ENCODE measurements at regions not wholly inside any gene's neighbourhood (a gene's known extent, or its start where the extent isn't known, plus 50 kb on each side); places are given as distances from the start of the nearest gene placed in this dataset.

- Histone ChIP-seq H3K36me3 (ENCODE audit: control insufficient read depth in 2 of 2, insufficient read depth in 2 of 2, low read length in 1 of 2) (no peaks in the 10 kb centered on the region), H3K9ac (ENCODE audit: control insufficient read depth, insufficient read depth, low read length) (no peak overlapping the region), H3K79me2 (ENCODE audit: control insufficient read depth, insufficient read depth, low read length) (no peaks in the 10 kb centered on the region), H3K4me1 (ENCODE audit: control insufficient read depth, insufficient read depth, low read length) (no peaks in the 10 kb centered on the region), H2AFZ (ENCODE audit: control insufficient read depth, low read depth, low read length) (no peak overlapping the region), H3K9me3 (replicated peaks; ENCODE audit: control insufficient read depth, insufficient read depth, low read length) (no peaks in the 10 kb centered on the region), H3K4me3 (no peak overlapping the region), H3K27ac (ENCODE audit: control insufficient read depth, insufficient read depth) (no peak overlapping the region), H3K27me3 (replicated peaks in 1 of 2; ENCODE audit: control insufficient read depth in 2 of 2, insufficient read depth in 2 of 2, low read length in 1 of 2) (no peaks in the 10 kb centered on the region), H4K20me1 (ENCODE audit: control insufficient read depth, insufficient read depth) (no peaks in the 10 kb centered on the region), H3K4me2 (ENCODE audit: control insufficient read depth, insufficient read depth) (no peak overlapping the region)
- WGBS (ENCODE audit: insufficient coverage, insufficient replicate concordance, low lambda C conversion rate, missing lambda C conversion rate): 63% methylated on average over 3 of the region's 3 CpGs
- no TSS peak for BruUV-seq (replicated peaks)
- intact Hi-C loops (cut with micrococcal nuclease; ENCODE audit: unreplicated experiment): no loop called here
- DNase-seq (ENCODE audit: low read depth, low spot score): no peak
- ChIA-PET RAD21 (ENCODE audit: unreplicated experiment) (no interaction called here), POLR2A (no interaction called here), CTCF (interaction anchor here (0.9 to 1.0 kb wide), 2 partner anchors 12 to 321 kb away, joined by 3 read pairs; no protein-coding TSS in a partner anchor), SMC1A (ENCODE audit: uncharacterized antibody, unreplicated experiment) (interaction anchor here (1.4 to 1.6 kb wide), 4 partner anchors 11 to 319 kb away, joined by 3 to 4 read pairs (median 4); no protein-coding TSS in a partner anchor)
- ATAC-seq: no peak
- no peak for TF ChIP-seq ETV6 (conservative IDR thresholded peaks at IDR 0.05 in 1 of 2, IDR thresholded peaks at IDR 0.05 in 1 of 2; ENCODE audit: borderline replicate concordance in 1 of 2, low read depth in 1 of 2)
- in situ Hi-C loops (cut with MboI): no loop called here
- FAIRE-seq: no peak
These were observed 1151.5 kb upstream of the SPRY2 start for GRCh38 chr13:81492449-81492848.

- WGBS (ENCODE audit: insufficient coverage, insufficient replicate concordance, low lambda C conversion rate, missing lambda C conversion rate): 39% methylated on average over 1 of the region's 1 CpG
- no peaks in the 10 kb centered on the region for H4K20me1 ChIP-seq (ENCODE audit: control insufficient read depth, insufficient read depth)
- no peaks in the 10 kb centered on the region for H3K27me3 ChIP-seq (replicated peaks in 1 of 2; ENCODE audit: control insufficient read depth in 2 of 2, insufficient read depth in 2 of 2, low read length in 1 of 2)
- FAIRE-seq (no peak), ATAC-seq (no peak), DNase-seq (ENCODE audit: low read depth, low spot score) (no peak)
- TF ChIP-seq NR2C2 (IDR thresholded peaks at IDR 0.05; ENCODE audit: borderline replicate concordance, control insufficient read depth, insufficient read length, low read depth): no peak
- no peak for TF ChIP-seq RELA (IDR thresholded peaks at IDR 0.05; ENCODE audit: borderline replicate concordance, partially characterized antibody)
- TF ChIP-seq KDM1A (IDR thresholded peaks at IDR 0.05; ENCODE audit: borderline replicate concordance): no peak
- no peak for TF ChIP-seq NBN (IDR thresholded peaks at IDR 0.05)
- no peak for TF ChIP-seq EED (IDR thresholded peaks at IDR 0.05; ENCODE audit: low read depth)
- no peak for TF ChIP-seq HDGF (IDR thresholded peaks at IDR 0.05)
- no peak for TF ChIP-seq POLR2A (IDR thresholded peaks at IDR 0.05; ENCODE audit: low read depth, low read length)
- no peak for TF ChIP-seq IRF4 (IDR thresholded peaks at IDR 0.05; ENCODE audit: low read depth, low read length)
- no peak for TF ChIP-seq DPF2 (IDR thresholded peaks at IDR 0.05)
- no peak for TF ChIP-seq MTA3 (IDR thresholded peaks at IDR 0.05; ENCODE audit: borderline replicate concordance, low read length)
- no peak for TF ChIP-seq TARDBP (IDR thresholded peaks at IDR 0.05; ENCODE audit: borderline replicate concordance)
- no peak for TF ChIP-seq YBX1 (IDR thresholded peaks at IDR 0.05)
- no peak for TF ChIP-seq CBFB (IDR thresholded peaks at IDR 0.05; ENCODE audit: low read depth)
- TF ChIP-seq ZNF622 (IDR thresholded peaks at IDR 0.05): no peak
- TF ChIP-seq SREBF2 (IDR thresholded peaks at IDR 0.05; ENCODE audit: low read length): no peak
- TF ChIP-seq POLR2AphosphoS5 (IDR thresholded peaks at IDR 0.05; ENCODE audit: low read length): no peak
- no peak for TF ChIP-seq ETV6 (conservative IDR thresholded peaks at IDR 0.05 in 1 of 2, IDR thresholded peaks at IDR 0.05 in 1 of 2; ENCODE audit: borderline replicate concordance in 1 of 2, low read depth in 1 of 2)
- TF ChIP-seq ZBTB4 (CRISPR knock-in tag; IDR thresholded peaks at IDR 0.05): no peak
- in situ Hi-C loops (cut with MboI) (no loop called here), intact Hi-C loops (cut with micrococcal nuclease; ENCODE audit: unreplicated experiment) (no loop called here)
- ChIA-PET RAD21 (ENCODE audit: unreplicated experiment) (interaction anchor here (0.8 to 2.6 kb wide), 5 partner anchors 51 to 385 kb away, joined by 3 to 13 read pairs (median 4); no protein-coding TSS in a partner anchor), CTCF (interaction anchor here (0.5 to 3.6 kb wide), 19 partner anchors 9 to 384 kb away, joined by 3 to 12 read pairs (median 4); no protein-coding TSS in a partner anchor), SMC1A (ENCODE audit: uncharacterized antibody, unreplicated experiment) (interaction anchor here (0.5 to 3.4 kb wide), 16 partner anchors 10 to 384 kb away, joined by 3 to 23 read pairs (median 4); no protein-coding TSS in a partner anchor), POLR2A (no interaction called here)
- BruUV-seq (replicated peaks): no TSS peak
- H3K27ac ChIP-seq (ENCODE audit: control insufficient read depth, insufficient read depth): no peak overlapping the region
- no peak overlapping the region for H3K4me2 ChIP-seq (ENCODE audit: control insufficient read depth, insufficient read depth)
- no peaks in the 10 kb centered on the region for H3K4me1 ChIP-seq (ENCODE audit: control insufficient read depth, insufficient read depth, low read length)
- no peak overlapping the region for H2AFZ ChIP-seq (ENCODE audit: control insufficient read depth, low read depth, low read length)
- H3K9me3 ChIP-seq (replicated peaks; ENCODE audit: control insufficient read depth, insufficient read depth, low read length): no peaks in the 10 kb centered on the region
- no peaks in the 10 kb centered on the region for H3K36me3 ChIP-seq (ENCODE audit: control insufficient read depth in 2 of 2, insufficient read depth in 2 of 2, low read length in 1 of 2)
- H3K9ac ChIP-seq (ENCODE audit: control insufficient read depth, insufficient read depth, low read length): no peak overlapping the region
- no peaks in the 10 kb centered on the region for H3K79me2 ChIP-seq (ENCODE audit: control insufficient read depth, insufficient read depth, low read length)
- no peak overlapping the region for H3K4me3 ChIP-seq
These were observed 1147.1 kb upstream of the SPRY2 start for GRCh38 chr13:81488021-81488420.

All from GM12878 (cell line).